ENCODE measurements at regions not wholly inside any gene's neighbourhood (a gene's known extent, or its start where the extent isn't known, plus 50 kb on each side); places are given as distances from the start of the nearest gene placed in this dataset.

DNA sequence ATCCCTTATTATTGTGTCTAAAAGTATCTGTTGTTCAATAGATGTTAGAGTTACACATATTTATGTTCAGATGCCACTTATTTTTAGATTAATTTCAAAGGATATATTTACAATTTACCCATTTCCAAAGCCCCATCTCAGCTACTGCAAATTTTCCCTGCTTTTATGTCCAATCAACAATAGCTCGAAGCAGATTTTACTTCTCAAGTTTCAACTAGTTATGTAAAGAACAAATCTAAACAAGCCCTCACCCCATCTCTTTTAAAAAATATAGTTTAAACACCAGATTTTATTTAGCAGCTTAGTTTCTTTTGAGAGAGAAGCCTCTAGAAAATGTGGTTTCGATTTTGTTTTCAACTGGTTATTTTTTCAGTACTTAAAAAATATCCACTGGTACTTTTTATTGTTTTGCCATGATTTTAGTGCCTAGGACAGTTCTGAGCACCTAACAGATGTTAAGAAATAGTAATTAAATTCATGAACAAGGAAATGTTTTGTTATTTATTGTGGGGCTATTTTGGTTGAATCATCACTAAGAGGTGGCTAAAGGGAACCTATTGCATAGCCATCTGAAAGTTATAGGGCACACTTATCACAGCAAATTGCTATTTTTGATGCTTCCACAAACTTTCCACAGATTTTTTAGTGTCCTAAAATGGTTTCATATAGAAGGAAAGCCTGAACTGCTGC is 96.2 kb upstream of the BMP4 start:
- TF ChIP-seq SMC3 (IDR thresholded peaks at IDR 0.05; ENCODE audit: low read depth, low read length) = no peak
- TF ChIP-seq CTCF (conservative IDR thresholded peaks at IDR 0.05; ENCODE audit: low read depth, low read length) = no peak
- TF ChIP-seq POLR2A (IDR thresholded peaks at IDR 0.05; ENCODE audit: low read depth, low read length) = no peak
- TF ChIP-seq RFX5 (IDR thresholded peaks at IDR 0.05; ENCODE audit: low read depth, low read length) = no peak
- TF ChIP-seq RCOR1 (IDR thresholded peaks at IDR 0.05; ENCODE audit: insufficient replicate concordance, low read length) = no peak
- no peak for TF ChIP-seq BHLHE40 (IDR thresholded peaks at IDR 0.05; ENCODE audit: low read depth, low read length)
- no peak for TF ChIP-seq CHD1 (IDR thresholded peaks at IDR 0.05; ENCODE audit: low read depth, low read length)
- TF ChIP-seq RAD21 (IDR thresholded peaks at IDR 0.05; ENCODE audit: low read length) = no peak
- TF ChIP-seq, protein P1, sequence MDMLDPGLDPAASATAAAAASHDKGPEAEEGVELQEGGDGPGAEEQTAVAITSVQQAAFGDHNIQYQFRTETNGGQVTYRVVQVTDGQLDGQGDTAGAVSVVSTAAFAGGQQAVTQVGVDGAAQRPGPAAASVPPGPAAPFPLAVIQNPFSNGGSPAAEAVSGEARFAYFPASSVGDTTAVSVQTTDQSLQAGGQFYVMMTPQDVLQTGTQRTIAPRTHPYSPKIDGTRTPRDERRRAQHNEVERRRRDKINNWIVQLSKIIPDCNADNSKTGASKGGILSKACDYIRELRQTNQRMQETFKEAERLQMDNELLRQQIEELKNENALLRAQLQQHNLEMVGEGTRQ (IDR thresholded peaks at IDR 0.05; ENCODE audit: low read depth, low read length) = no peak
- TF ChIP-seq MAFK (IDR thresholded peaks at IDR 0.05; ENCODE audit: low read depth, low read length) = no peak
- TF ChIP-seq CEBPB (IDR thresholded peaks at IDR 0.05; ENCODE audit: low read depth, low read length) = no peak
- TF ChIP-seq MAZ (IDR thresholded peaks at IDR 0.05; ENCODE audit: borderline replicate concordance, low read depth, low read length) = no peak
- TF ChIP-seq, protein P2, sequence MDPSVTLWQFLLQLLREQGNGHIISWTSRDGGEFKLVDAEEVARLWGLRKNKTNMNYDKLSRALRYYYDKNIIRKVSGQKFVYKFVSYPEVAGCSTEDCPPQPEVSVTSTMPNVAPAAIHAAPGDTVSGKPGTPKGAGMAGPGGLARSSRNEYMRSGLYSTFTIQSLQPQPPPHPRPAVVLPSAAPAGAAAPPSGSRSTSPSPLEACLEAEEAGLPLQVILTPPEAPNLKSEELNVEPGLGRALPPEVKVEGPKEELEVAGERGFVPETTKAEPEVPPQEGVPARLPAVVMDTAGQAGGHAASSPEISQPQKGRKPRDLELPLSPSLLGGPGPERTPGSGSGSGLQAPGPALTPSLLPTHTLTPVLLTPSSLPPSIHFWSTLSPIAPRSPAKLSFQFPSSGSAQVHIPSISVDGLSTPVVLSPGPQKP (IDR thresholded peaks at IDR 0.05; ENCODE audit: borderline replicate concordance, low read depth, low read length) = no peak
